Putamen (tissue), 1 donor: ENCODE measurements at regions not wholly inside any gene's neighbourhood (a gene's known extent, or its start where the extent isn't known, plus 50 kb on each side); places are given as distances from the start of the nearest gene placed in this dataset.

Experiments
- DNase-seq: peaks from one replicate; pipeline ENCODE4 v3.0.0-alpha.2; 2016; ENCODE audit warnings: low spot score

DNA sequence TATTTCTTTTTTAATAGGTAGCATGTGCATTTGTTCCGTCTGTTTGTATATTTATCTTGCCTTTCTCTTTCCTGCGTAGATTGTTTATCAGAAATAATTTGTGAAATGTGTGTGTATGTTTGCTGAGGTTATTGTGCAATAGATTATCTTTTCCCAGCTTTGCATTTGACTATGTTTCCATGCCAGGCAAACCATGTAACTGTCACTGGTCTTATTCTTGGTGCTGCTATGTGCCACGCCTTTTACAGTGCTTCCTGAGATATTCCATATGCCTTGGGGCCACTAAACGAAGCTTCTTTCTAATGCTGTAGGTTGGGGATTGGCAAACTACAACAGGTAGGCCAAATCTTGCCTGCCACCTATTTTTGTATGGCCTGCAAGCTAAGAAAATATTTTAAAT is 598.8 kb downstream of the PLPP3 start:
- no peak for DNase-seq

DNA sequence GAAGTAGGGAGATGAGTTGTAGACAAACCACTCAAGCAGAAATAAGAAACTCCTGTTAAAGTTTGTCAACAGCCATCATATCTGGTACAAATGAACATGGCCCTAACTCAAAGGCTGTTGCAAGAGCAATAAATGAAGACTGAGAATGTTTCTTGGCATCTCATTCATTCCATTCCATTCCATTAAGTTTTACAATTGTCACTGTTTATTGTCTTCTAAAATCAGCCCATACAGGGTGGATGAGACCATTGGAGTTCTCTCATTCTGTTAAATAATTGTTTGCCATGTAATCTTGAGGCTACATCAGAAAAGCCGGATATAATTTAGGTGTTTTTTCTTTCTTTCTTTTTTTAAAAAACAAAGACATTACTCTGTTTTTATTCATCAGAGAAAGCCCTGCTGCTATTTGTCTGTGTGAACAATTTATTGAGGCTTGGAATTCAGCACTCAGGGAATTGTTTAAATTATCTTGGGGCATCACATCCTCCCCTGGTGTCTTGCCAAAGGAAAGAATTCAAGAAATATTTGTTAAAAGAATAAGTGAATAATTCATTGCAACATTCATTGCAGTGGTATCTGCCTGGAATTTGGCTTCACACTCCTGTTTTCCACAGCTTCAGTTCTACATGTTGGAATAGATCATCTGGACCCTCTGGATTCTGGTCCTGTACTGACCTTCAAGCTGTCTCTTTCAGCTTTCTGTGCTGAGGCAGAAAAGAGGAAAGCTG is 604.5 kb downstream of the PLPP3 start:
- DNase-seq = no peak

DNA sequence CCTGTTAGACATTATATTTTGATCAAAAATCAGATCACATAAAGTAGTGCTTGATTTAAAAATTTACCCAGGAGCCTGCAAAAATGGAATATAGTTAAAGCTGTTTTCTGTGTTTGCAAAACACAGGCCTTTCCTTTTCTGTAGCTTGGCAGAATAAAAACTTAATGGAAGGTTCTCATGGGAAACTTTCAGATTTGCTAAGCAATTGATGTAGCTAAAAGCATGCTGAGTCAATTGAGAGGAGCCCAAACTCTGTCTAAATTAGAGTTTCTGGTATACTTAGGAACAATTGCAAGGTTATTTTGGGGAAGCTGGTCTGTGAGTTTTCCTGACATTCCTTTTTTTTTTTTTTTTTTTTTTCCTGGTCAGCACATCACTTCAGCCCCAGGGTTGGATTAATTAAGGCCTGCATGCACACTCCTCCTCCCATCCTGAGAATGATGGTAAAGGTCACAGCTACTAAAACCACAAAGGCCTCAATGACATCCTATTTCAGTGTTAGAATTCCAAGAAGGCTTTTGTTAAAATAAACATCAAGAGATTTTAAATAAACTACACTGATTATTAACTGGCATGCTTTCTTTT is 608.7 kb downstream of the PLPP3 start:
- DNase-seq = no peak

DNA sequence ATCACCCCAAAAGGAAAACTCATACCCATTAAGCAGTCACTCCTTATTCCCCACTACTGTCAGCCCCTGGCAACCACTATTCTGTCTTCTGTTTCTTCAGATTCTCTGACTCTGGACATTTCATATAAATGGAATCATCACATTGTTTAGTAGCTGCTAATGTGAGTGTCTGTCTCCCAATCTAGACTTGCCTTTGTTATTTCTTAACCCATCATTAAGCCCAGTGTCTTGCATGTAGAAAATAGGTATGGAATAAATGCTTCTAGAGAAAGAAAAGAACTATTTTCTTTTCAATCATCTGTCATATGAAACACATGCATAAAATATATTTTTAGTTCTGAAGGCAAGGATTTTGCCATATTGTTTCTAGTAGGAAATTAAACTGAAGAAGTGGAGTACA is 610.0 kb downstream of the PLPP3 start:
- DNase-seq = no peak

DNA sequence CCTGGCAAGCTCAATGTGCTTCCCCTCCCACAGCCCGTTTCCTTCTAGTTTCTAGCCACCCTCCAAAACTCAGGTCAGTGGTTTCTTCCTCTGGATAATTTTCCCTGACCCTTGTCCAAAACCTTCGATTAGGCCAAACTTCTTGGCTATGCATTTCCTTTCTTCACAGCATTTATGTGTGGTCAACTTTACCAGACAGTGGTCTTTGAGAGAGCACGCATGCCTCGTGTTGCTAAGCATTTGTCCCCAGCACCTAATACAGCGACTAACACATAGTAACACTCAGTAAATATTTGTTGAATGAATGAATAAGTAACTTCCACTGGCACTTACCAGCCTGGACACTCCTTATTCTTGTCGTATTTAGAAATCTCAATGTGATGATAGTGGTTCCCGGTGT is 610.7 kb downstream of the PLPP3 start:
- no peak for DNase-seq

DNA sequence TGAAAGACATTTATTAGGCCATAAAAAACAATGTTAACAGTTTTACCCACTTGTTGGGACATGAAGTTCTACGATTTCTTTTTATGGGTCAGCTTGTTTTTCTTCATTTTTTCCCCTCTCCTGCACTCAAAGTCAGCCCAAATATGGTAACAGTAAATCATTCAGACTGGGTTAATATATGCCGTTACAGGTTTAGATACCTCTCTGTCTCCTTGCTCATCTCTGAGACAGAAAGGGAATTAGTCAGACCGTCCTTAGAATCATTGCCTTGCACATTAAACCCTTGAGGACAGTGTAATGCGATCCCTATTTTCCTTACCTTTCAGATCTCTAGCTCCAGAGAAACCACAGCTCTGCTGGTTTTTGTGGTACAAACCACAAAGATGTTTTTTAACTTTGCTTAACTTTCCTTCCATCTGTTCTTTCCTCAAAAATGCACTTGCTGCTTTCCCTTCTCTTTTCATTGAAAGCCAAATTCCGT is 613.3 kb downstream of the PLPP3 start:
- no peak for DNase-seq

DNA sequence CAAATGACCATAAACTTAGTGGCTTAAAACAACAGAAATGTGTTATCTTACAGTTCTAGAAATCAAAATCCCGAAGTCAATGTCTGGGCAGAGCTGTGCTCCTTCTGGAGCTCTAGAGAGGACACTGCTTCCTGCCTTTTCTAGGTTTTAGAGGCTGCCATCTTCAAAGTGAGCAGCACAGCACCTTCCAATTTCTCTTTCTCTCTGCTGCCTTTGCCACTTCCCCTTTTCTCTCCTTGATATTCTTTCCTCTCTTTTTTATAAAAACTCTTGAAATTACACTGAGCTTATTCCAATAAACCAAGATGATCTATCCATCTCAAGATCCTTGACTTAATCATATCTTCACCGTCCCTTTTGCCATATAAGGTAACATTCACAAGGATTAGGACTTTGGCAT is 616.9 kb downstream of the PLPP3 start:
- no peak for DNase-seq

DNA sequence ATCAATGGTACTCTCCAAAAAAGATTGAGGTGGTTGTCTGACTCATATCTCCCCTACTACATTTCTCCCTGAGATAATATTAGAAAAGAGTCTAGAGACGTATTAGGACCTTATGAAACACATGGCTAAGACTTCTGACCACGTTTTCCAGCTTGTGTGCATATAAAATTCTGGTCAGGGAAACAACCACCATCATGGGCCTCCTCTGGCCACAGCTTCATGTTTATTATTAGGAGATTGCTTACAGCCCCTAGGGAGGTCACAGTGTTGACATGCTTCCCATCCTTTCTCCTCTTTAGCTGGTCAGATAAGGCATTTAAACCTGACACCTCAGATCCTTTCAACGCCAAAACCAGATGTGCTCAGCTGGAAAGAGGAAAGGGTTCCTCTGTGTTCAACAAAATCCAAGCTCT is 620.2 kb downstream of the PLPP3 start:
- DNase-seq = no peak

DNA sequence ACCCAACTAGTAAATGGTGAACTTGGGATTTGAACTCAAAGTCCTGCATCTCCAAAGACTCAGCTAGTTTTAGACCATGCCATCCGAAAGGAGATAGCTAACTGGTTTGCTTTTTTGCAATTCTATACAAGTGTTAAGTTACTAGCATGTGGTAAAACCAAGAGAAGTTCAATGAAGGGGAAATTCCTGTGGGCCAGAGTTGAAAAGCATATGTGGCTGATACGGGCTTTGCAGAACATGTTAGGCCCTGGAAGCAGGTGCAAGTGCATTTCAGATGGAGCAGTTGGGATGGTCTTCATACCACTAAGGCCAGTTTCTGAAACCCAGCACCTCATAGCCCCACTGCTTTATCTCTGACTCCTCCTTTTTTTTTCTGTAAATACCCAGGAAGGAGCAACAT is 620.9 kb downstream of the PLPP3 start:
- DNase-seq = no peak

DNA sequence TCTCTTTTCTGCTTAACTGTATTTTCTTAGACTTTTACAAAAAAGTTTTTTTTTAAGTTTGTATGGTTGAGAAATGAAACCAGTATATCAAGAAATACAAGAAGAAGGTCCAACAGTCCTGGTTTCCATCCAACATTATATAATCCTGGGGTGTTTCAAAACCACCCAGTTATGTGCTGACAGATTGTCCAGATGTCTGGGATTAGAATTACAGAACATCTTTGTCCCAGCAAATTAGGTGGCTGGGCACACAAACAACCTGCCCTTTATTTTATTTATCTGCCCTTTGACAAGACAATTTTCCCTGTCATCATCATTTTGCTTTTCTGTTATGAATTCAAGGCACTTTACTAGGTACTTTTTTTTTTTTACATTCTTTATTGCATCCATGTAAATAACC is 622.1 kb downstream of the PLPP3 start:
- DNase-seq = no peak

DNA sequence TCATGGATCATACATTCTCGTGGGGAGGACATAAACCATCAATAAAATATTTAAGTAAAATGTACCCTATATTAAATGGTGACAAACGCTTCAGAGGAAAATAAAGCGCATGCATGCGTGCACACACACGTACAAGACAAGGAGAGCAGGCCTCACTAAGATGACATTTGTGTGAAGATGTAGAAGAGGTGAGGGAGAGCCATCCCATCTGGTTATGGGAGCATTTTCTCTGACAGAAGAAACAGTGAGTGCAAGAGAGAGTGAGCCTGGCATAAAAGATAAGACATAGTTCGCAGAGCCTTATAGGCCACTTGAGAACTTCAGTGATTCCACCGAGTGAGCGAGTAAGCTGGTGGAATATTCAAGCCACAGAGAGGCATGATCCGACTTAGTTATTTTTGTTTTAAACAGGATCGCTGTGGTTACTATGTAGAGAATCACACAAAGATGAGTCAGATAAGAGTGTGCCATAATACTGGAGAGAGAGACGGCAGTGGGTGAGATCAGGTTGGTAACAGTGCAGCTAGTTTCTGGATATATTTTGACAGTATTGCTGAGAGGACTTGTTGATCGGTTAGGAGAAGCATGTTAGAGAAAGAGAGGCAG is 624.2 kb downstream of the PLPP3 start:
- DNase-seq = no peak

DNA sequence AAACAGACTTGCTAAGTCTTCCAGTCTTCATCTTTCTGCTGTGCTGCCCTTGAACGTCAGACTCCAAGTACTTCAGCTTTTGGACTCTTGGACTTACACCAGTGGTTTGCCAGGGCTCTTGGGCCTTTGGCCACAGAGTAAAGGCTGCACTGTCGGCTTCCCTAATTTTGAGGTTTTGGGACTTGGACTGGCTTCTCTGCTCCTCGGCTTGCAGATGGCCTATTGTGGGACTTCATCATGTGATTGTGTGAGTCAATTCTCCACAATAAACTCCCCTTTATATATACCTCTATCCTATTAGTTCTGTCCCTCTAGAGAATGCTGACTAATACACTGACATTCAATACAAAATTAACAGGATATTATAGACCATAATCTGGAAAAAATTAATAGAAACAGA is 628.1 kb downstream of the PLPP3 start:
- no peak for DNase-seq

DNA sequence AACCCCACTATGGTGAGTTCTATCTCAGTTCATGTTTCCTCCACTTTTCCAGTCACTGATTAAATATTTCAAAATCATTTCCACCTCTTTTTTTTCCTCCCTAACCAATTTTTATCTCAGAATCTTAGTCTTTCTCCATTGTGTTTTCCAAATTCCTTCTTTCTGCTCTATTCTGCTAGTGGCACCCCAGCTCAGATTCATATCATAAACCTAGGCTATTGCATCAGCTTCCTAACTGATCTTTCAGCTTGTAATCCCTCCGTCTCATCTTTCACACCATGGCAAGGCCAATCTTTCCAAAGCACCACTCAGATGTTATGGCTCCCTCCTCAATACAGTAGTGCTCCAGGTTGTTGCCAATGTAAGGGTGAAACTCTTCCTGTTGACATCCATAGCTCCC is 631.9 kb downstream of the PLPP3 start:
- no peak for DNase-seq

DNA sequence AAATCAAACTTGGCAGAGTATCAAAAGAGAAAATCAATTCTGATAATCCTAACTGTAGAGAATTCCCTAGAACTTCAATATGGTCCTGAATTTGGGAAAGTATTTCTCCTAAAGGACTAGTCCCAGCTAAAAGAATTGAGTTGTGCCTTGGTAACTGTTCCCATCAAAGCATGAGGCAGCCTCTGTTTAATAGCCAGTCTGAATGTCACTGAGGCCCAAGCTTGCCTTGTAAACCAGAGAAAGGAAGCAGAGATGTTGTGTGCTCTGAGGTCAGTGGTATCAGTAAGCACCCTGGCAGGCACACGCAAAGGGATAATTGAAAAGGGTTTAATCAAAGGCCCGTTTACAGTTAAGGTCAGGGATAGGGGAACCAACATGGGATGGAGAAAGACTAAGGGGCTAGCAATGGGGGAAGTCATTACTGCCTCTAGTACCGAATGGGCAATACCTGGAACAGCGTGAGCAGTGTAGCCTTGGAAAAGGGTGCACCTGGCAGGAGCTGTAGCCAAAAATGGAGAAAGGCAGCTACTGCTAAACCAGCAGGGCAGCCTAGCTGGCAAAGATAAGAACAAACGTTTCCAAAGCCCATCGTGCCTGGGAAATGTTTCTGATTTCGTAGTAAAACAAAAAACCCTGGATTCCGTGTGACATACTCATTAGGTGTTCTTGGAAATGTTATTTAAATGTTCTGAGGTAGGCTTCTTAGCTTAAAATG is 635.5 kb downstream of the PLPP3 start:
- DNase-seq = no peak

DNA sequence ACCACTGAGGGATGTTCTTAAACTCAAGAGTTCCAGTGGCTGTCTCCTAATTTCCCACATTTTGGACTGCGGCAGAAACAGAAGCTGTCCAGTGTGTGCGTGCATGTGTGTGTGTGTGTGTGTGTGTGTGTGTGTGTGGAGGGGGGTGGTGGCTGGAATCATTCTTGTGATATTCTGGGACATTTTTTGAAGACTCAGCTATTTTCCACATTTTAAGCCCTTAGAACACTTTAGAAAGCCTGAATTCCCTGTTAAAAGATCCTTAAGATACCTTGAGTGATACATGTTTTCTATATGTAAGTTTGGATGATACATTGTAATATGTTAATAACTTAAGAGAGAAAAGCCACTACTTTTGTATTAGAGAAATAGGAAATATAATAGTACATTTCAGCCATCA is 636.4 kb downstream of the PLPP3 start:
- DNase-seq = no peak

DNA sequence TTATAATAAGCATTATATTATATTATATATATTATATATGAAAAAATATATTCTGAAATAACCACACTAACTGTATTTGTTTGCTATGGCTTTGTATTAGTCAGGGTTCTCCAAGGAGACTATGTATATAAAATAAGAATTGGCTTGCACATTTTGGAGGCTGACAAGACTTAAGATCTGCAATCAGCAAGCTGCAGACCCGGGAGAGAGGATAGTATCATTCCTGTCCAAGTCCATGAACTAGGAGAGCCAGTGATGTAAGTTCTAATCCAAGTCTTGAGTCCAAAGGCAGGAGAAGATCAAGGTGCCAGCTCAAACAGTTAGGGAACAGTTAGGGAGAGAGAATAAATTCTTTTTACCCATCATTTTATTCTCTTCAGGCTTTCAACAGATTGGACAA is 639.5 kb downstream of the PLPP3 start:
- no peak for DNase-seq

DNA sequence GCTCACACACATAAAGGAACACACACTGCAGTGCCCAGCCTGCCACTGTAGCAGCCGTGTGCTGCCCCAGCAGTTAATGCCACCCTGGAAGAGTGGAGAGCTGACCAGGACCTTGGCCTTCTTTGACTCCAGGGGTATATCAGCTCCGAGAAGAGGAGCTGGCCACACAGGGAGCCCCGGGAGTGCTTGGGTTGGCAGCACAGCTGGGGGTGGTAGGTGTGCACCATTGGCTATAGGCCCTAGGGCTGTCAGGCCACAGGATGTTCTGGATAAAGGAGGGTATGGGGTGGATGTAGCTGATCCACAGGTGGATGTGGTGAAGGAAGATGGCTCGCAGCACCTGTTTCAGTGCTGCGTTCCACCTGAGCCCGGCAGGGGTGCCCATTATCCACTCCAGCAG is 640.5 kb downstream of the PLPP3 start:
- no peak for DNase-seq

DNA sequence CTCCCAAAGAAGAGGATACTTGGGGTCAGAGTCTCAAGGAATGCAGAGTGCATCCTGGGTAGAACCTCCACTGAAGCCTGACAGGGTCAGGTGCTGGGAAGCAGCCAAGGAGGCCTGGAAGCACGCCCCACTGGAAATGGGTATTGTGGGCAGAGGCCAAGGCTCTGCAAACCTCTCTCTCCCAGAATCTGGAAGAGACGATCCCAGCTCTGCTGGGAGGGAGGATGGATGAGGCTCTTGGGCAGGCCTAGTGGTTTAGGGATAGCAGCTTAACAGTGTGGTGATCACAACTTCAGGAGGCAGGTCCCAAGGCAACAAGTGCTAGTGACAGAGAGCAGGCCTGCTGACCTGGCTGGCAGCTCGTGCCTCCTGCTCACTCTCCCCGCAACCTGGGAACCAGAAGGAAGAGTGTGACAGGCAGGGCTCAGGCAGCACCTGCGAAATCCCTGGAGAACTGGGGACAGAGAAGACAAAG is 641.0 kb downstream of the PLPP3 start:
- no peak for DNase-seq

DNA sequence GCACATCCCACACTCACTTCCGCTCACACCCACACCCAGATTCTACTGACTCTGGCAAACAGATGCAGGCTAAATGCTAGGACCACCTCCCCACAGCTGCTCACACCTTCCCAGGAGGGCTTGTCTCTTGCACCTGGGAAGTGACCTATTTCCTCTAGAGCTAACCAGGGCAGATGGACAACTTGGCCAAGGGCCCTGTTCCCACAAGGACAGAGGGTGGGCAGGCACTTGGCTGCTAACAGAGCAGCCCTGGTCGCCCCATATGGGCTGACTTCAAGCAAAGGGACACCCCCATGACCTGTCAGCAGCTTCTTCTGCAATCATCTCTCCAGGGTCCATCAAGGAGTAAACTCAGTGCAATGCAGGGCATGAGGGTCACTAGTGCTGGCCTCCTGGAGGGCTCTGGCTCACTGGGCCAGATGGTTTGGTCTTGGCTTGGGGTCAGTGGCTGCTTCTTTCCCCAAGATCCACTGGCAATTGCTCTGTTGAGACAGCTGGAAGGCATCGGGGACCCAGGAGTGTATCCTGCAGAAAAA is 641.5 kb downstream of the PLPP3 start:
- DNase-seq = no peak

DNA sequence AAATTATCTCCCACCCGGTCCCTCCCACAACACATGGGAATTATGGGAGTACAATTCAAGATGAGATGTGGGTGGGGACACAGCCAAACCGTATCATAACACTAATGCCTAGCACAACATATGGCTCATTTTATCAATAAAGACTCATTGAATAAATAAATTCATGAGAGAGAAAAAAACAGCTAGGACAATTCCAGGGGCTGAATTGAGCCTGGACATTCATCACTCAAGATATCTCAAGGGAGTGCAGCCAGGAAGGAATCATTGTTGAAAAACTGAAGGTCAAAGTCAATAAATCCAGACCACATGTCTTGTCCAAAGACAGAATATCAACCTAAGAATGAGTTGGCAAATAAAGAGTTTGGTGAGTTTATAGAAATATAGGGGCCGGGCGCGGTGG is 644.1 kb downstream of the PLPP3 start:
- no peak for DNase-seq

DNA sequence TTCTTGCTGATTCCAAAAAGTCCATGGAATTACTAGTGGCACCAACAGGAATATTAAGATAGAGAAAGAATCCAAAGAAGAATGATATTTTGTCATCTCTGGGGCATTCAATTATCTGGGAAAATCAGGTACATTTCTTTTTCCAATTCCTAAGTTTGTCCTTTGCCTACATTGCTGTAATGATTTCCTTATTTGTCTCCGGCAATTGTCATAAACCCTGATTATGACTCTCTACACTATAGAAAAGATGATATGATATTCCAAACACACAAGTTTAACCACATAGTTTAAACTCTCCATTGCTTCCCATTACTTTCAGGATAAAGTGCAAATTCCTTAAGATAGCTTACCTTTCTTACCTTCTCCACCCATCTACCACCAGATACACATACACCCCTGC is 647.0 kb downstream of the PLPP3 start:
- no peak for DNase-seq

DNA sequence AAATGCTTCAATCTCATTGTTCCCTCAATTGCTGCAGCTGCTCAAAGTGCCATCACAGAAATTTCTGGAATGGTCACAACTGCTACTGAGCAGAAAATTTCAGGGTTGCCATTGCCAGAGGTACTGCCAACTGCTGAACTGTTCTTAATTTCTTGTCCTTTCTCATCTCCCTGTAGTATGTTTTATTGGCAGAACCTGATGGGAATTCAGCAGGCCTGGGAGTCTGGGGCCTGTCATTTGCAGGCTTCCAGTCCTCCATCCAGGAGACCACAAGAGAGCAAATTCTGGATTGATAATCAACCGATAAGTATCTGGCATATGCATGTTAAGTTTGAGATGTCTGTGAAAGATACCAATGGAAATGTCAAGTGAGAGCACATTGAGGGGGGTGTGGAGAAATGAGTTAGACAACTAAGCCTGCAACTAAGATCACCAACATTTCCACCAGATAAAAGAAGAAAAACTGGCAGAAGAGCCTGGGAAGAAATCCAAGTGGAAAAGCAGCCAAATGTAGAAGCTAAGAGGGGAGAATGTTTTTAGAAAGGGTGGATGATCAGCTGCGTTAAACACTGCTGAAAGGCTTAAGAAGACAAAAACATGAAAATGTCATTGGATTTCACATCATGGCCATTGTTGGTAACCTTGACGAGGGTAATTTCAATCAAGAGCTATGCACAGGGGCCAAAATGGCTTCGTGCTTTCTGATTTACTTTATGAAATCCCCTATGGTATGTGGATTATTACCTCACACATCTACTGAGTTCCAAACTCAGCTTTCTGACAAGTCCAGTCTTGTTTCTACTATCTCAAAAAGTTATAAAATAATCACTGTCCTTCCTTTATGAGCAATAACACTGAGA is 648.1 kb downstream of the PLPP3 start:
- DNase-seq = no peak
